Ovary (tissue), 3 donors: ENCODE measurements at regions not wholly inside any gene's neighbourhood (a gene's known extent, or its start where the extent isn't known, plus 50 kb on each side); places are given as distances from the start of the nearest gene placed in this dataset.

Source experiments
- CTCF ChIP-seq, 3 donors: fragments of 450-650 bp in 2 of 3; fragments of 200-600 bp in 1 of 3; IDR thresholded peaks; one replicate each; pipeline versions ENCODE4 v1.5.1 to v1.8.0; 2016 to 2022; ENCODE audit warnings: antibody characterized with exemption in 3 of 3, mild to moderate bottlenecking in 1 of 3
- POLR2A ChIP-seq: fragments of 450-650 bp; IDR thresholded peaks from one replicate; pipeline ENCODE4 v1.6.1; 2017; ENCODE audit warnings: antibody characterized with exemption, mild to moderate bottlenecking, moderate library complexity
- donor health status: DM: no; HTN: no; CAD: no.

DNA sequence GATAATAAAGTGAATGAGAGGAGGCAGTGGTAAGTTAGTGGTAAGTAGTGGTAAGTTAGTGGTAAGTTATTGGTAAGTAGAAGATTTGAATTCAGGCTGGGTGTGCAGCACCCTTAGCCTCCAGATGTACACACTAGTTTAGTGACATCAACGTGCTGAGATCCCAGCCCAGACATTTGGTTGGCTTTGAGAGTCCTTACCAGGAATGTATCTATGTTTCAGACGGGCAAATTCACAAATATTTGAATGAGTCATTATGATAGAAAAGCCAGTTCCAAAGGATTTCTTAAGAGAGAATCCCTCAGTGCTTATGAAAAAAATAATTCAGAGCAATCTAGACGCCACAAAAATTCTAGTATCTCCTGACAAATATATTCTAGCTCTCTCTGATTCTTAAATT, 70.0 kb downstream of the ARL4A start:
- TF ChIP-seq POLR2A (no peak), CTCF (IDR thresholded peaks at IDR 0.05) (no peak)
